Jurkat, Clone E6-1 (cell line): ENCODE measurements at regions not wholly inside any gene's neighbourhood (a gene's known extent, or its start where the extent isn't known, plus 50 kb on each side); places are given as distances from the start of the nearest gene placed in this dataset.
"Not testable (repeated sequence)": the region's sequence is repeated elsewhere in the genome, so short reads cannot be mapped to it uniquely, and the experiment has no call there.

ENCODE experiments used
- DNase-seq: peaks from one replicate; pipeline ENCODE4 v3.0.0-alpha.2; 2011; ENCODE audit warnings: low read depth, low spot score
- H3K4me3 ChIP-seq: 2 replicates; pipeline ENCODE4 v1.5.1; 2011; ENCODE audit warnings: mild to moderate bottlenecking, low read length, control low read depth, moderate library complexity

DNA sequence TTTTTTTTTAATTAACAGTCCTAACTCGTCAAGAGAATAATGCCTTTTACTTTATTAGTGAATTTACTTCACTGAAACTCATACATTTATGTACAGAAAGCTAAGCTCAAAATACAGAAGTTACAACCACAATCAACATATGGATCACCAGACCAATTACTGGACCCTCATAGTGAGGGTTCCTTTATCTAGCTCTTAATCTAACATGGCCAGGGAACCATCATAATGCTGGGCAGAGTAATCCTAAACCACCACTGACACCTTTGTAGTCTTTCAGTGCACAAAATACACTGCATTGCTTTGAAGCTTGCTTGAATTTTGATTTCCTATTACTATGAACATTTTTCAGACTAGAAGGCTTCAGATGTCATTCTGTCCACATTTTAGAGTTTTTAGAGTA lies 1406.6 kb upstream of the PCDH9 start:
- DNase-seq: no peak
- H3K4me3 ChIP-seq: no peak overlapping the region

DNA sequence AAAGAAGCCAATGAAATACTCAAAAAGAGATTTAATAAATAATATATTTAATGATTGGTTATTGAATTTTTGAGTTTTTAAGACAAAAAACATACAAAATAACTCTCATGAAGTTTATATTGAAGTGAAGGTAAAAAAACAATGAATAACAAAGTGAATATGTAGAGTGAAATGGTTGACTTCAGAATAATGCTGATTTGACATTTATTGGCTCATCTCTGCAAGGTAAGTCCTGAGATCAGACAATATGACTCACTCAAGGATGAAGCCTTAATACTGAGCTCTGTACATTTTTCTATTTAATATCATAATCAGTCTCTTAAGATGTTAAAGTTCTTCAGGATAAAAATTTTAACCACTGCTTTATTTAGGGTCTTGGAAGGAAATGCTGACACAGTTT lies 1398.9 kb upstream of the PCDH9 start:
- DNase-seq: no peak
- no peak overlapping the region for H3K4me3 ChIP-seq

DNA sequence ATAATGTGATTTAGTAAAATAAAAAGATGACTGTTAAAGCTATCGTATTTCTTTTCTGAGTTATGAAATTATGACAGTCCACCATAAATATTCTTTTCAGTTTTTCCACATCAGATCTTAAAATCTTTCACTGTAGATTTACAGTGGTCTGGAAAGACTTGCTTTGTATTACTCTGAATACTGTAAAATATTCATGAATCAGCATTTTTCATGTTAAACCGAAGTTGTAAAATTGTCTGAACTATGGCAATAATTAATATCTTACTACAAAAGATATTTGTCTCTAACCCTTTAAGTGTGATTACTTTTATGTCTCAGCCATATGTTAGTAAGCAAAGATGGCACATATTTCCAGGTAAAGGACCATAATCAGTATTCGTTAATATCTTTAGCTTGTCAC lies 1397.2 kb upstream of the PCDH9 start:
- H3K4me3 ChIP-seq: no peak overlapping the region
- DNase-seq: no peak

DNA sequence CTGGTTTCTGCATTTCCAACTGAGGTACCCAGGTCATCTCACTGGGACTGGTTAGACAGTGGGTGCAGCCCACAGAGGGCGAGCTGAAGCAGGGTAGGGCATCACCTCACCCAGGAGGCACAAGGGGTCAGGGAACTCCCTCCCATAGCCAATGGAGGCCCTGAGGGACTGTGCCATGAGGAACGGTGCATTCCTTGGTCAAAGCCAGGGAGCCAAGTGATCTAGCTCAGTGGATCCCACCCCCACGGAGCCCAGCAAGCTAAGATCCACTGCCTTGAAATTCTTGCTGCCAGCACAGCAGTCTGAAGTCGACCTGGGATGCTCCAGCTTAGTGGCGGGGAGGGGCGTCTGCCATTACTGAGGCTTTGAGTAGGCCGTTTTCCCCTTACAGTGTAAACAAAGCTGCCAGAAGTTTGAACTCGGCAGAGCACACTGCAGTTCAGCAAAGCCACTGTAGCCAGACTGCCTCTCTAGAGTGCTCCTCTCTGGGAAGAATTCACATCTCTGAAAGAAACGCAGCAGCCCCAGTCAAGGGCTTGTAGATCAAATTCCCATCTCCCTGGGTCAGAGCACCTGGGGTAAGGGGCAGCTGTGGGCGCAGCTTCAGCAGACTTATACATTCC lies 1386.6 kb upstream of the PCDH9 start:
- DNase-seq: no peak
- H3K4me3 ChIP-seq: no peak overlapping the region

DNA sequence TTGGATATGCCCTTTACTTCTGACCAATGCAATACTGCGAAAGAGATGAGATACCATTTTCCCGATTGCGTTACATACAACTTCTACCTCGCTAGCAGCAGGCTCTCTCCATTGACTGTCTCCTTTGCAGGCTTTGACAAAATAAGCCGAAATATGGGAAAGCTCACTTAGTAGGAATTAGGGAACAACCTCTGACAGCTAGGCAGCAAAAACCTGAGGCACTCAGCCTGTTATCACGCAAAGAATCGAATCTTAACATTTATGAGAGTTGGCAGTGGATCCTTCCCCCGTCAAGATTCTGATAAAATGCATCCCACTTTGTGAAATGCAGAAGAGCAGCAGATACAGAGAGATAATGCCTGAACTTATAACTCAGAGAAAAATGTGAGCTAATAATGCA lies 1379.5 kb upstream of the PCDH9 start:
- DNase-seq: no peak
- no peak overlapping the region for H3K4me3 ChIP-seq

DNA sequence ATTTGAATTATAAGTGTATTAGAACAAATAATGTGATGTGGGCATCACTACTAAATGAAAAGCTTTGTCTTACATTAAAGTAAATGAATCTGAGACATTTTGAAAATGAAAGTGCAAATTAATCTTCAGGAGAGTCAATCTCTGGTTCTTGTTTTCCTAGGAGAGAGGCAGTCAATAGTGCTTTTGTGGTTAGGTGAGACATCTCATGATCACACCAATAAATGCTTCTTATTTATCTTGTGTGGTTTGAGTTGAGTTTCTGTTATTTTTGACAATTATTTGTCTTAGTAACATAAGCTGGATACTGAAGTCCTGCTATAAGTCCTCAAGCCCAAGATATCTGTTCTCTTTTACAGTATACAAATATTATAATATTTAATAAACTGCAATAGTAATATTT lies 1378.0 kb upstream of the PCDH9 start:
- H3K4me3 ChIP-seq: no peak overlapping the region
- DNase-seq: no peak

DNA sequence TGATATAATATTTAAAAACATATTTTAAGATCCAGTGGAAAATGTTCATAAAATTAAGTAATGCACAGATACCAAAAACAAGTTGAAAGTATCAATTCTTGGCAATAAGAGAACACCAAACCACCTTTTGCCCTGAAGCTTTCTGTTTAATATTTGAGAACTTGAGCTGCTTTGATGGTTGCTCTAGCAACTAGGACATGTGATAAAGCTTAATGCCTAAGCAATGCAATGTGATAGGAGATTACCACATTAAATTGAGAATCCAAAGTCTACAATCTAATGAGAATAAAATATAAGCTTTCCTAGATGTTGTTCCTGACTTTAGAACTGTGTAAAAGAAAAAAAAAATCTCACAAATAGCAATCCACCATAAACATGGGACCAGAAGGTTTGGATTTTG lies 1367.5 kb upstream of the PCDH9 start:
- DNase-seq: no peak
- H3K4me3 ChIP-seq: no peak overlapping the region

DNA sequence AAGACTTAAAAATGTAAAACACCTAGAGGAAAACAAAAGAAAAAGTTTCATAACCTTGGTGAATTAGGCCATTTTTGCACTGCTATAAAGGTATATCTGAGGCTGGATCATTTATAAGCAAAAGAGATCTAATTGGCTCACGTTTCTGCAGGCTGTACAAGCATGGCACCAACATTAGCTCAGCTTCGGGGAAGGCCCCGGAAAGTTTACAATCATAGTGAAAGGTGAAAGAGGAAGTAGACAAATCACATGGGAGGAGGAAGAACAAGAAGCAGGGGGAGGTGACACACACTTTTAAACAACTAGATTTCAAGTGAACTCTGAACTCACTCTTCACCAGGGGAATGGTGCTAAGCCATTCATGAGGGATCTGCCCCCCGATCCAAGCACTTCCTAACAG lies 1358.5 kb upstream of the PCDH9 start:
- DNase-seq: no peak
- no peak overlapping the region for H3K4me3 ChIP-seq

DNA sequence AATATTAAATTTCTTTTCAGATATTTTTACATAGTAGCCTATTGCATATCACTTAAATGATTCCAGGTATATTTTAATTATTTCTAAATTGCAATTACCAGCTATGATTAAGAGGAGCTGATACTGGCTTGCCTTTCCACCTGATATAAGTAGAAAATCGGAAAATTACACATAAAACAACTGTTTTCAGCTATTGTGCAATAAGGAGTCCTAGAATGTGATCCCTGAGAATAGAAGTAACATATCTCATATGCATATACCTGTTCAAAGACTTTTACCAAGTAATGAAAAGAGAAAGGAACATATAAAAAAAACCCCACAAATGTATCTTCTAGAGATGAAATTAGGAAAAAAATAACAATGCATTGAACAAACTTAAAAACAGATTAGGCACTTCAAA lies 1354.6 kb upstream of the PCDH9 start:
- no peak overlapping the region for H3K4me3 ChIP-seq
- DNase-seq: no peak

DNA sequence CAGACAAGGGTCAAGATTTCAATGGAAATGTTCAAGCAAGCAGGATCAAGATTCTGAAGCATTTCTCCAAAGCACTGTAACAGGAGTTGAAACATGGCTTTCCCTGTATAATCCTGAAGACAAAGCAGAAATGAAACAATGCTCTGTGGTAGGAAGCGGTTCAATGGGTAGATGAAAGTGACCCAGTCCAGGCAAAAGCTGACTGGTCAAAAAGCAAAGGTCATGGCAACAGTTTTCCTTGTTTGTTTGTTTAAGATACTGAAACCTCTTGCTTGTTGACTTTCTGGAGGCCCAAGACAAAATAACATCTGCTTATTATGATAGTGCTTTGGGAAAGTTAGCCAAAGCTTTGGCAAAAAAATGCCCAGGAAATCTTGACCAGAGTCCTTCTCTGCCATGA lies 1343.9 kb upstream of the PCDH9 start:
- H3K4me3 ChIP-seq: no peak overlapping the region
- no peak for DNase-seq

DNA sequence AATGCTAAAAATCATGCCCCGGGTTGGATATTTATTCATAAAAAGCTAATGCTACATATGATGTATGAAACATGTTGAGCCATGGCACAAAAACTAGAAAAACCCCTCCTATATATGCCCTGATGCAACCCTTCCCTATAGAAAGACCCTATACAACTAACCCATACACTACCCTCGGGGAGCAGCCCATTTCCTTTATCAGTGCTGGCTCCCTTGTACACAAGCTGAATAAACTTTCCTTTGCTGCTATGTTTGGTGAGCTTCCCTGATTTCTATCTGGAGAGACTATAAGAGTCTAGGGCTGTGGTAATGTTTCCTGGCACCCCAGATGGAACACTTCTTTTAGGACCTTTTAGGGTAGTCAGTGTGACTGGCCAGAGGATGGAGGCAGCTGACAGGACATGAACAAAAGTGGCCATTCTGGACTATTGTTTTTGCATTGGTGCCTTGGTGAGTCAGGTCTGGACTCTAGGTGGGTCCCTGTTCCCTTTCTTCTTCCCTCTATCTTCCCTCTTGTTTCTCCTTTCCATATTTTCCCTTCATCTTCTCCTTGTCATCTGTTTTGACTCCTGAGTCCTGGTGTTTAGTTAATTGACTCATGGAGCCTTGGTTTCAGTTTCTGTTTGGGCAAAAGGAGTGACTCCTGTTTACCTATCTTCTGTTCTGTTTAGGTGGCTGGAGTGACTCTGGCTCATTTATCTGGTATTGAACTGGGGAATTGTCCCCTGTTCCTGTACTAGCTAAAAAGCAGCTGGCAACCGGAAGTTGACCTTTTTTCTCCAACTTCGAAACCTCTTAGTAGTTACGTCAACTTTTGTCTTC lies 1321.8 kb upstream of the PCDH9 start:
- DNase-seq: no peak
- peak overlapping the region; percentile 9; the same call in 1 of the 2 replicates for H3K4me3 ChIP-seq

DNA sequence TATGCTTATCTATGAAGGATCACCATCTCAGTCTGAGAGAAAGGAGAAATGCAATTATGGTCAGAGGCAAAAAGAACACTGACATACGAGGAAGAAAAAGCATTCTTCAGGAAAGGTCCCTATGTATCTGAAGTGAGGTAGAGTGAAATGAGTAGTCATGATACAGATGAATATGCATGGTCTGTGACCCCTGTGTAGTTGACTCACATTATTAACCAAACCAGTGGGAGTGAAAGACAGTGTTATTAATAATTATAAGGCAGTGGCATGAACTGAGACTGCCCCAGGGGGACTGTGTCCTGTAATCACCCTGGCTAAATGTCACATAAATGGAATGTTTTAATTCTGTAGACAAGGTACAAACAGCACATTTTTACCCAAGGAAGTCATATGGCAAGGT lies 1320.2 kb upstream of the PCDH9 start:
- no peak for DNase-seq
- no peak overlapping the region for H3K4me3 ChIP-seq

DNA sequence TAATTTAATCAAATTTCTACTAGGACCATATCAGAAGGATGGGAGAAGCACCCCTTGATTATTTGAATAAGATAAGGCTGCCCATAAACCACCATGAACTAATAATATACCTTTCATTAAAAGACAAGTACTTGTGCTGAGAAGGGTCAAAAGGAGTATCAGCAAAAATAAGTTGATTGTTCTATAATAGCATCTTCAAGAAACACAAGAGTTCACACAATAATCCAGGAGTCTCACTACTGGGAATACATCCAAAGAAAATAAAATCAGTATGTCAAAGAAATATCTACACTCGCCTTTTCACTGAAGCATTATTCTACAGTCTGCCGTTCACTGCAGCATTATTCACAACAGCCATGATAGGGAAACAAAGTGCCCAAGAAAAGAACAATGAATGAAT lies 1310.1 kb upstream of the PCDH9 start:
- DNase-seq: no peak
- no peak overlapping the region for H3K4me3 ChIP-seq

DNA sequence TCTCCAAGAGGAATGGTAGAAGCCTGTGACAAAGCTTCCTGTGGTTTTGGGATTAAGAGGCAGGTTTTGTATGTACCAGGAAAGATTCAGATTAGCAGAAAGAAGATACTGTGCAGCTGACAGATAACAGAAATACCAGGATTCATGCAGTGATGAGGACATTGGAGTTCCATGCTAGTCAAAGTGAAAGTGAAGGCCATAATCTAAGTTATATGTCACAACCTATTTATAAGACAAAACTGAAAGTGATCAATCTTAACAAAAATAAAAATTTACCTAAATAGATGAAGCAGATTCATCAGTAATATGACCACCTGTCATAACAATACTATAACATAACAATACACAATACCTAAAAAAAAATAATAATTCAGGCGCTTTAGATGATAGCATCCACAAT lies 1305.2 kb upstream of the PCDH9 start:
- H3K4me3 ChIP-seq: no peak overlapping the region
- no peak for DNase-seq

DNA sequence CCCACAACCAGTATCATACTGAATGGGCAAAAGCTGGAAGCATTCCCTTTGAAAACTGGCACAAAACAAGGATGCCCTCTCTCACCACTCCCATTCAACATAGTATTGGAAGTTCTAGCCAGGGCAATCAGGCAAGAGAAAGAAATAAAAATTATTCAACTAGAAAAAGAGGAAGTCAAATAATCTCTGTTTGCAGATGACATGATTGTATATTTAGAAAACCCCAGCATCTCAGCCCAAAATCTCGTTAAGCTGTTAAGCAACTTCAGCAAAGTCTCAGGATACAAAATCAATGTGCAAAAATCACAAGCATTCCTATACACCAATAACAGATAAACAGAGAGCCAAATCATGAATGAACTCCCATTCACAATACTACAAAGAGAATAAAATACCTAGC lies 1297.0 kb upstream of the PCDH9 start:
- DNase-seq, H3K4me3 ChIP-seq: not testable (repeated sequence)

DNA sequence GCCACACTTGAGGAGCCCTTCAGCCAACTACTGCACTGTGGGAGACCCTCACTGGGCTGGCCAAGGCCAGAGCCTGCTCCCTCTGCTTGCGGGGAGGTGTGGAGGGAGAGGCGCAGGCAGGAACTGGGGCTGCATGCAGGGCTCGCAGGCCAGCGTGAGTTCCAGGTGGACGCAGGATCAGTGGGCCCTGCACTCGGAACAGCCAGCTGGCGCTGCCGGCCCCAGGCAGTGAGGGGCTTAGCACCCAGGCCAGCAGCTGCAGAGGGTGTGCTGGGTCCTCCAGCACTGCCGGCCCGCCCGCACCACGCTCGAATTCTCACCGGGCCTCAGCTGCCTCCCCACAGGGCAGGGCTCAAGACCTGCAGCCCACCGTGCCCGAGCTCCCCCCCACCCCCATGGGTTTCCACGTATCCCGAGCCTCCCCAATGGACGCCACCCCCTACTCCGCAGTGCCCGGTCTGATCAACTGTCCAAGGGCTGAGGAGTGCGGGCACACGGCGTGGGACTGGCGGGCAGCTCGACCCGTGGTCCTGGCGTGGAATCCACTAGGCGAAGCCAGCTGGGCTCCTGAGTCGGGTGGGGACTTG lies 1293.8 kb upstream of the PCDH9 start:
- DNase-seq: no peak
- H3K4me3 ChIP-seq: no peak overlapping the region

DNA sequence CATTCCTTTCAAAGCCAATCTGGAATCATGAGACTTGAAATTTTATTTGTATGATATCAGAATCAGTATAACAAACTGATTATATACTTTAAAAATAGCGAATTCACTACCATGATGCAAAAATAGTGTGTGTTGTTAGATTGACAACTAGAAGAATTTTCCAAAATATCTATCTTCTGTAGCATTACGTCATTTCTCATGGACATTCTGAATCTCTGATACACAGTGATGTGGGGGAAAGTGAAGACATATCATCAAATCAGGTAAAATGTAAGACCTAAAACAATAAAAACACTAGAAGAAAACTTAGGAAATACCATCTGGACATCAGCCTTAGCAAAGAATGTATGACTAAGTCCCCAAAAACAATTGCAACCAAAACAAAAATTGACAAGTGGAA lies 1292.0 kb upstream of the PCDH9 start:
- no peak for DNase-seq
- no peak overlapping the region for H3K4me3 ChIP-seq

DNA sequence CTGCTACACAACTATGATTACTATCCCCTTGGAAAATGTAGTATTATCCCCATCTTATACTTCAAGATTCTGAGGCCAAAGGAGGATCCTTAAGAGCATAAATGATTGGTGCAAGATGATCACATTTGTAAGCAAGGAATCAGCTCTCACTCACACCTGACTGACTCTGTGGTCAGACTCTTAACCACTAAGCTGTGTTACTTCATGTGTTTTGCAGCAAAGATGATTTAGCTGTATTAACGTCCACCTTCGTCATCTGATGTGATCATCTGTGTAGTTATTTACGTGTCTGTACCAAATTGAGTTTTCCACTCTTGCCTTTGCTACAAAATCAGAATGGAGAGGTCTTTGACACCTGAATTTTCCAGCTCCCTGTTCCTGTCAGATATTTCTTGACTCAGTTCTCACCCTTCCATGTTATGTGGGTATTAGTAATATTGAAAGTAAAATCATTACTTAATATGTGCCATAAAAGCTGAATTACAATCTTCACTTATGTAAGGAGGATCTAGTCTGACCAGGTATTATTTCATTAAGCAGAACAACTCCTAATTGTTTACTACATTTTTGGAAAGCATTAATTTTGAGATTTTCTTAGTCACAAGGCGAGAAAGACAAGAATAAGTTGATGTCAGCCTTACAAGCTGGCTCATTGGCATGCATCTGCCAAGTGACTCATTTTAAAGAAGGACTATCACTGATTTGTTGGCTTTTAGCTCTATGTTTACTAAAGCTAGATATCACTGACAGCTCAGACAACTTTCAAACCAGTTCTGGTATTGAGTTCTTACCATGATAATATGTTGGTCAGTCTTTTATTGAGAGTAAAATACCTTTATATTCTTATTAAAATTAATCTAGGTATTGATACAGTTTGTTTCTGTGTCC lies 1279.8 kb upstream of the PCDH9 start:
- no peak for DNase-seq
- no peak overlapping the region for H3K4me3 ChIP-seq

DNA sequence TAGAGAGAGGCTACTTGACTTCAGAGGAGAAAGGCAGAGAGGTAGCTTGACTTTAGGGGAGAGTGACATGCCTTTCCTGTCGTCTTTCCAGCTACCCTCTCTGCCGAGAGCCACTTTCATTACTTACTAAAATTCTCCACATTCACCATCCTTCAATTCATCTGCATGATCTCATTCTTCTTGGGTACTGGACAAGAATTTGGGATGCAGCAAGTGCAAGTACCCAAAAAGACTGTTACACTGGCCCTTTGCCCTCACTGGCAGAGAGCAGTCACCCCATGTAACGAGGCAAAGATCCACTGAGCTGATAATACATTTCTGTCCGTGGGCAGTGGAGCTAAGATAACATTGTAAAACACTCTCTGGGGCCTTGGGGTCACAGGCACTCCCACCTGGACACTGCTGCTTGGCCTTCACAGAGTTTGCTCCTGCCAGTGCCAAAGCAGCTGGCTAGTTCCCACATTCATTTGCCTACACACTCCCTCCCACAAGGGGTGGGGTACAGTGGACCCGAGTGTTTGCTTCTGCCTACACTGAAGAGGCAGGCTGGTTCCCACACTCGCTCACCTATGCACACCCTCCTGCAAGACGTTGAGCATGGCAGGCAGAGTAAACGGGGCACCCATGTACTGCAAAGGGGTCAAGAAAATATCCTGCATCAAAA lies 1276.9 kb upstream of the PCDH9 start:
- DNase-seq: no peak
- no peak overlapping the region for H3K4me3 ChIP-seq
